Ovary (tissue), 3 donors: ENCODE measurements at regions not wholly inside any gene's neighbourhood (a gene's known extent, or its start where the extent isn't known, plus 50 kb on each side); places are given as distances from the start of the nearest gene placed in this dataset.

Experiments
- EP300 ChIP-seq: sonication (generic); formaldehyde crosslinking; IDR thresholded peaks from one replicate; pipeline ENCODE4 v1.6.1; 2017; ENCODE audit warnings: antibody characterized with exemption
- POLR2A ChIP-seq: fragments of 450-650 bp; IDR thresholded peaks from one replicate; pipeline ENCODE4 v1.6.1; 2017; ENCODE audit warnings: antibody characterized with exemption, mild to moderate bottlenecking, moderate library complexity
- TF ChIP-seq, protein P1 (sequence below), 3 donors: fragments of 450-650 bp in 2 of 3; fragments of 200-600 bp in 1 of 3; IDR thresholded peaks; one replicate each; pipeline versions ENCODE4 v1.5.1 to v1.8.0; 2016 to 2022; ENCODE audit warnings: antibody characterized with exemption in 3 of 3, mild to moderate bottlenecking in 1 of 3
- donor health status: DM: no; HTN: no; CAD: no.

DNA sequence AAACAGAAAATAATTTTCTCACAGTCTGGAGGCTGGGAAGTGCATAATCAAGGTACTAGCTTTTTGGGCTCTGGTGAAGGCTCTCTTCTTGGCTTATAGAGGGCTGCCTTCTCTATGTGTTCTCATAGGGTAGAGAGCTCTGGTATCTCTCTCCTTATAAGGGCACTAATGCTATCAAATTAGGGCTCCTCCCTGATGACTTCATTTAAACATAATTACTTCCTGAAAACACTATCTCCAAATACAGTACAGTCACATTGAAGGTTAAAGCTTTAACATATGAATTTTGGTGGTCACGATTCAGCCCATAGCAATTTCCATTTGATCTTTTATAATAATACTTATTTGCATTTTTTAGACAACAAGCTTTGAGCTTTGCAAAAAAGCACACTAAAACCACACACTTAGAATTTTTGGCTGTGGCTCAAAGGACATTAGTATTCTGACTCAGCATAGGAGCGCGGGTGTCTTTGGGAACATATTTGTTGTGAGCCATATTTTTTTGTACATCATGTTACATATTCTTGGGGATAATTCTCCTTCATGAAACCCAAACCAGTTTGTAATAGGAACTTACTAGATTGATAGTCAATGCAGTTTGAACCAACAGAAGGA lies 808.1 kb upstream of the FBXO33 start:
- TF ChIP-seq, protein P1, sequence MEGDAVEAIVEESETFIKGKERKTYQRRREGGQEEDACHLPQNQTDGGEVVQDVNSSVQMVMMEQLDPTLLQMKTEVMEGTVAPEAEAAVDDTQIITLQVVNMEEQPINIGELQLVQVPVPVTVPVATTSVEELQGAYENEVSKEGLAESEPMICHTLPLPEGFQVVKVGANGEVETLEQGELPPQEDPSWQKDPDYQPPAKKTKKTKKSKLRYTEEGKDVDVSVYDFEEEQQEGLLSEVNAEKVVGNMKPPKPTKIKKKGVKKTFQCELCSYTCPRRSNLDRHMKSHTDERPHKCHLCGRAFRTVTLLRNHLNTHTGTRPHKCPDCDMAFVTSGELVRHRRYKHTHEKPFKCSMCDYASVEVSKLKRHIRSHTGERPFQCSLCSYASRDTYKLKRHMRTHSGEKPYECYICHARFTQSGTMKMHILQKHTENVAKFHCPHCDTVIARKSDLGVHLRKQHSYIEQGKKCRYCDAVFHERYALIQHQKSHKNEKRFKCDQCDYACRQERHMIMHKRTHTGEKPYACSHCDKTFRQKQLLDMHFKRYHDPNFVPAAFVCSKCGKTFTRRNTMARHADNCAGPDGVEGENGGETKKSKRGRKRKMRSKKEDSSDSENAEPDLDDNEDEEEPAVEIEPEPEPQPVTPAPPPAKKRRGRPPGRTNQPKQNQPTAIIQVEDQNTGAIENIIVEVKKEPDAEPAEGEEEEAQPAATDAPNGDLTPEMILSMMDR (IDR thresholded peaks at IDR 0.05), result no peak
- no peak for TF ChIP-seq EP300
- TF ChIP-seq POLR2A, result no peak
